ENCODE measurements at regions not wholly inside any gene's neighbourhood (a gene's known extent, or its start where the extent isn't known, plus 50 kb on each side); places are given as distances from the start of the nearest gene placed in this dataset.

DNA sequence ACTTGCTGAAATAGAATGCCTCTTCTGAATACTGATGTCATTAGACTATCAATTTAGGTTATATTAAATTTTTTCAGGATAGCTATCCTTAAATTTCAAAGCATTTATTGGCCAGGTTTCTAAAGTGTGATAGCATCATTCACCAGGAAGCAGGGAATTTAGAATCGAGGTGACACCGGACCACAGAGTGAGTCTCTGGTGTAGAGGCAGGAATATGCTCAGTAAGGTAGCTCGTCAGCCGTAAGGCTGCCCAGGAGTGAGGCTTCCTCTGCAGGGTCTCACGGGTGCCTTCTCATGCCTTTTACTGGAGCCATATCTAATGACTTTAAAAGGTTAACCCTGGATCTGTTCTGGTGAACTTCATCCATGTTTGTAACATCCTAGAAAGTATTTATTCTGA, 170.8 kb upstream of the KLF14 start:
- intact Hi-C loops (cut with DNase I) = loop anchor here in 1 of 2 donors (5.0 kb wide), 1 partner anchor 38 kb away; no protein-coding TSS in a partner anchor
- DNase-seq (no peak), ATAC-seq (no peak)

DNA sequence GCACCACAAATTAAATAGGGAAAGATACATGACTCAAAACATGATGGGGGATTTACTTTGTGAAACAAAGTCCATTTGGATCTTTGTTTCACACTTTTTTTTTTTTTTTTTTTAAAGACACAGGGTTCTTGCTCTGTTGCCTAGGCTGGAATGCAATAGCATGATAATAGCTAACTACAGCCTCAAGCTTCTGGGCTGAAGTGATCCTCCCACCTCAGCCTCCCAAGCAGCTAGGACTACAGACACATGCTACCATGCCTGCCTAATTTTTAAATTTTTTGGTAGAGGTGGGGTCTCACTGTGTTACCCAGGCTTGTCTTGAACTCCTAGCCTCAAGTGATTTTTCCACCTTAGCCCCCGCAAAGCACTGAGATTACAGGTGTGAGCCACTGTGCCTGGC, 172.6 kb upstream of the KLF14 start:
- DNase-seq = peak; percentile 3
- no peak for ATAC-seq
- intact Hi-C loops (cut with DNase I) = no loop called here

DNA sequence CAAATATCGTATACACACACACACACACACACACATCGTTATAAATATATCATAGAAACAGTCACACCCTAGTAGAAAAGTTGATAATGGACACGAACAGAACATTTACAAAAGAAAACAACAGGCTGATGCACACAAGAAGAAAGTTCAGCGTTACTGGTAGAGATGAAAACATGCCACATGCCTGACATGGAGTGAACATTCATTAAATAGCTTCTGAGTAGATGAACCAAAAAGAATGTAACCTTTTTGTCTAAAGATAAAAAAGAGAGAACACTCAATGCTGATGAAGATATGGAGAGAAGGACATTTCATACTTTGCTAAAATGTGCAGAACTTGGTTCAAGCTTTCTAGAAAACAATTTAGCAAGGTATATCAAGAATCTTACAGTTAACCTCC, 173.4 kb upstream of the KLF14 start:
- DNase-seq (no peak), ATAC-seq (no peak)
- intact Hi-C loops (cut with DNase I) = no loop called here

DNA sequence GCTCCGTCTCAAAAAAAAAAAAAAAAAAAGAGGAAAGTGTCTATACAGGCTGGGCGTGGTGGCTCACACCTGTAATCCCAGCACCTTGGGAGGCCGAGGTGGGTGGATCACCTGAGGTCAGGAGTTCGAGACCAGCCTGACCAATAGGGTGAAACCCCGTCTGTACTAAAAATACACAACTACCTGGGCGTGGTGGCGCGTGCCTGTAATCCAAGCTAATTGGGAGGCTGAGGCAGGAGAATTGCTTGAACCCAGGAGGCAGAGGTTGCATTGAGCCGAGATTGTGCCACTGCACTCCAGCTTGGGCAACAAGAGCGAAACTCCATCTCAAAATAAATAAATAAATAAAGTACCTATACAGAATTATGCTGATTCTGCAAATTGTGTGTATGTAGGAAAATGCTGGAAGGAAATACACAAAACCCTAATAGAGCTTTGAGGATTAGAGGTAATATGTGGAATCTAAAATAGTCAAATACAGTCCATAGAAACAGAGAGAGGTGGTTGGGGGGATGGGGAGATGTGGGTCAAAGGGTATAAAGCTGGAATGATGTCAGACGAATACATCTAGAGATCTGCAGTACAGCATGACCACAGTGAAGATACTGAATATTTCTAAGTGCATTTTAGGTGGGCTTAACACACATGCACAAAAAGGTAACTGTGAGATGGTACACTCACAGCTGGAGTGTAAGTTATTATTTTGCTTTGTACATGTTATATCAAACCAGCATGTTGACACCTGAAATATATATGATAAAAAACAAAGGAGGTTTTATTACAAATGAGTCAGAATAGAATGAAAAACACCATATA, 174.5 kb upstream of the KLF14 start:
- intact Hi-C loops (cut with DNase I) = no loop called here
- ATAC-seq (no peak), DNase-seq (no peak)

DNA sequence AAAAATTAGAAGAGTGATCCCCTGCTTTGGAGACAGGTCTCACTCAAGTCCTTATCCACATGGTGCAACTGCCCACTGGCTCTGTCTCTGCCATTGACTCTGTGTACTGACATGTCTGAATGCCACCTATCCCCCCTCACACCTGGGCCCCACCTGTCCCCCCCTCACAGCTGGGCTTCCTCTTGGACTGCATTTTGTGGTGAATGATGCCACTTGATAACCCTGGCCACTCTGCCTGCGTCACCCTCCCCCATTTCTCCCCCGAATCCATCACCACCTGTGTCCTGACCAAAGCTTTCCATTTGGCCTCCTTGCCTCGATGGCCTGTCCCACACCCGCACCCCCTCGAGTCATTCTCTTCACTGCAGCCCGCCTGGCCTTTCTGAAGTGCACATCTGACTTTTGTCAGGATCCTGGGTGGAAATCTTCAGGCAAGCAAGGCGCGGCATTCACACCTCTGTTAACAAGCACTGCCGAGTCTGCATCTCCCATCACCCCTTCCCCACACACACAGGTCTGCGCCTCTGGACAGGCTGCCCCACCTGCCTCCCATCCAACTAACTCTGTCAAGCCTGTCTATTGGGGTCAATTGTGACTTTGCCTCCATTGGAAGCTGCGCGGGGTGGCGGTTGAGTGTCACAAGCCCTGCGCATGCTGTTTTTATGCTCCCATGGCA, 175.3 kb upstream of the KLF14 start:
- ATAC-seq (no peak), DNase-seq (peak; percentile 23)
- intact Hi-C loops (cut with DNase I) = no loop called here

DNA sequence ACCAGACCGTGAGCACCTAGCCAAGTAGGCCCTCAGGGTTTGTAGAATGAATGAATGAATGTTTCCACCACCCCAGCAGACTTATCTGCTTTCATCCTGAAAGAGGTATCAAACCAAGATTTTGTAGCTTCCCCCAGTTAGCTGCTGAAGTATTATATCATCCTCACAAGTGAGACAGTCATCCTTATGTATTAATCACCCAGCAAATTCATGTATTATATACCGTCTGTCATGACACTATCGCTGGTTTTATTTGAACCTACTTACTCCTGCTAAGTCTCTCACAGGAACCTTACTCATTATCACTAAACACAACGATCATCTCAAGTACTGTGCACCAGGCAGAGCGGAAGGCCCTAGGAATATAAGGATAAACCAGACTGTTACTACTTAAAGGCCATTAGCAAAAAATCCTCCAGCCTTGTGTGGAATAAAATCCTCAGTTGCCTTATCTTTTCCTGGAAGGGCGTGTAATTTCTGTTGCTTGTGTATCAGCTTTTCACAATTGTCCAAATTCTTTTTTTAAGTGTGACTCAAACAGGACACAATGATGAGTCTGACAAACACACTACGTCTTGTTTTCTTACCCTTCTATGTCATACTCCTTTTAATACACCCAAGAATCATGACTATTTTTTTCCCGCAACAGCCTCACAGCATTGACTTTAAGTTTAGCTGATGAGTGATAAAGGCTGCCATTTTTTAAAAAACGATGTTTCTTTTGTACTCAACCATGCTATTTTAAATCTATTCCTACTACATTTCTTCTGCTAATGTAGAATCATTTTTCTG, 176.1 kb upstream of the KLF14 start:
- intact Hi-C loops (cut with DNase I) = no loop called here
- ATAC-seq = no peak

DNA sequence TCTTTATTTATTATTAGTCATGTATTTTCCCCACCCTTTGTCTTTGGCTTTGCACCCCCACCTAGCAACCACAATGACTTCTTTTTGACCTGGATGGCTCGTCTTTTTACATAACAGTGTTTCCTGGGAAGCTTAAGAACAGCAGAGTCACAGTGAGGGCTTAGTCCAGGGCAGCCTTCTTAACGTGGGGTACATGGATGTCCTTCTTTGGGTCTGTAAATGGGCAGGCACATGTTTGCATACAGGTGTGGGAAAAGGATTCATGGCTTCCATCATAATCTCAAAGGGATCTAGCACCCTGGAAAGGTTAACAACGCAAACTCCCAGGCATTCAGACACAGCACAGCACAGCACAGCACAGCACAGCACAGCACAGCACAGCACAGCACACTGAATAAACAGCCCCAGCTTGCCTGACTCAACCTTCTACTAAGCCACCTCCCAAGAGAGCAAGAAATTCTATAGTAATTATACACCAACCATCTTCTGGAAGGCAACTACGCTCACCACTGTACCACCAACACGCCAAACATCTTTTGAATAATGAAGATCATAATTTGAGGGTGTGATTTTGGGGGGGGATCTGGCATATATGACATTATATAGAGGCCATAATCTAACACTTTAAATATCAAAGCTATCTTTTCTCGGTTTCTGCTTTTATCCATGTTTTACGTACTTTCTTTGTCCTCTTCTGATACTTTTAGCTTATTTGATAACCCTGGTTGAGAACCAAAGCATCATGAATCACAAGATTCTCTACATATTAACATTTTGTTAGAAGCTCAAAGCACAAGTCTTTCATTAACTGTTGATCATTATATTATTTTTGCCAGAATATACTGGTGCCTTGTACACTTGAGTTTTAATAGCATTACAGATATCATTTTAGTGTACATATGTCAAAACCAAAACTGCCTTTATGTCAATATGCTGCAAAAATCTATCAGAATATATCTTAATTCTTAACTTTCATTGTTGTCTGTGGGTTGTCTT, 177.2 kb upstream of the KLF14 start:
- ATAC-seq (peak in 1 of 2 donors; percentile 18), DNase-seq (no peak)
- intact Hi-C loops (cut with DNase I) = no loop called here

More for the DNA sequence above, 176.1 kb upstream of the KLF14 start:
- no peak for DNase-seq

DNA sequence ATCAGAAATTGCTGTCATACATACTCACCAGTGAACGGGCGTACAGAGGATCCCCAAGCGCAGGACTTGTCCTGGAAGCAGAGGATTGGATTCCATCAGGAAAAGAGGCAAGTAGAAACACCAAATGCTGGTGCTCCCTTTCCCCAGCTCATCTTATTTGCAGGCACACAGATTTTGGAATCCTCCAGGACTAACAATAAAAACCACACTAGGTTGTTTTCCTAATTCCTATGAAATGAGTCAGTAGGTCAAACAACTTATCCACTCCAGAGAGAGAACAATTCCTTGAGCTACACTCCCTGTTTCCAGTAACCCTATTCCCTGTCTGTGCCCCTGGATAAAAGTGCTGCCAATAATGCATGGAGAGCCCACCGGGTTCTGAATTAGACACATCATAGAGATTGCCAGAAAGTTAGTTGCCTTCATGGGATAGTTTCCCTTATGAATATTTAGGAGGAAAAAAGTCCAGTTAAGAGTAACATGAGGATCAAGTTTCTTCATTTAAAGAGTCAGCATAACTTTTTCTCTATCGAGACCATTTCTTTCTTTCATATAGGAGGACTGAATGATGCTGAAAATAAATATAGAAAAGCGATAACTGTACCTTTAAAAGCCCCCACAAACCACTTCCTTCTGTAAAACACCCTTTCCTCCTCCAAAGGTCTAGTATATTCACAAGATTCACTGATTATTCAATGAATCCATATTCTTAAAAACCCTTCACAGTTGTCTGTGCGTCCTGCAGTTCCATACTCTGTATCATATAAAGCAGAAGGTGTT, 178.3 kb upstream of the KLF14 start:
- no peak for DNase-seq
- intact Hi-C loops (cut with DNase I) = no loop called here
- peak in 1 of 2 donors; percentile 53 for ATAC-seq

DNA sequence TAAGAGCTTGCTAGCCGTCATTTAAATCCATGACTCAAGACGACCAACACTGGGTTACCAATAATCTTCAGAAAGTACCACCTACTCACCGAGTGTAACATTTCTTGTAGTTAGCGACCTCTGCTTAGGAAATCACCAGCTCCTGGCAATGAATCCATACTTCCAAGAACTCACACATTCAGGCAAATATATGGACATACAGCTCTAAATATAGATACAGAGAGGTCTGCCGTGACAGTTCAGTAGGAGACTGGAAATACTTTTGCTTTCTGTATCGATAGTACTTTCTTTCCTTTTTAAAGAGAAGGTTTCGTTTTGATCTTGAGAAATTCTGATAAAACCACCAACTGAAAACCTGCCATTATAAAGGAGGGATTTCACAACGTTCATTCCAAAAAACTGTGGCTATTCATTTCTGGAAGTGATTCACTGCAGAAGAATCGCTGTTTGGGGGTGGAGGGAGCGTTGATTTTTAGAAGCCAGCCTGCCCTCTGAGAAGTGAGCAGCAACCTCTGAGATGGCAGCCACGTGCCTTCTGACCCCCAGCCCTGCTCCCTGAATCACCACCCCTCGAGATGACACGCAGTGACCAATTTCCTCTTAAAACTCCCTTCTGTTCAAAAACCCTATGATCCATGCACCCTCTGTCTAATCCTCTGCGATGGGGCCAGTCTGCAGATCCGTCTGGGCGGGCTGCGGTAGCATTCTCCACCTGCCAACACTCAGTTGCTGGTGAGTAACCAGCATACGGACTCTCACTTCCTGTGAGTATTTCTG, 179.0 kb upstream of the KLF14 start:
- intact Hi-C loops (cut with DNase I) = no loop called here
- ATAC-seq (peak; percentile 74 to 90), DNase-seq (peak; percentile 79)

DNA sequence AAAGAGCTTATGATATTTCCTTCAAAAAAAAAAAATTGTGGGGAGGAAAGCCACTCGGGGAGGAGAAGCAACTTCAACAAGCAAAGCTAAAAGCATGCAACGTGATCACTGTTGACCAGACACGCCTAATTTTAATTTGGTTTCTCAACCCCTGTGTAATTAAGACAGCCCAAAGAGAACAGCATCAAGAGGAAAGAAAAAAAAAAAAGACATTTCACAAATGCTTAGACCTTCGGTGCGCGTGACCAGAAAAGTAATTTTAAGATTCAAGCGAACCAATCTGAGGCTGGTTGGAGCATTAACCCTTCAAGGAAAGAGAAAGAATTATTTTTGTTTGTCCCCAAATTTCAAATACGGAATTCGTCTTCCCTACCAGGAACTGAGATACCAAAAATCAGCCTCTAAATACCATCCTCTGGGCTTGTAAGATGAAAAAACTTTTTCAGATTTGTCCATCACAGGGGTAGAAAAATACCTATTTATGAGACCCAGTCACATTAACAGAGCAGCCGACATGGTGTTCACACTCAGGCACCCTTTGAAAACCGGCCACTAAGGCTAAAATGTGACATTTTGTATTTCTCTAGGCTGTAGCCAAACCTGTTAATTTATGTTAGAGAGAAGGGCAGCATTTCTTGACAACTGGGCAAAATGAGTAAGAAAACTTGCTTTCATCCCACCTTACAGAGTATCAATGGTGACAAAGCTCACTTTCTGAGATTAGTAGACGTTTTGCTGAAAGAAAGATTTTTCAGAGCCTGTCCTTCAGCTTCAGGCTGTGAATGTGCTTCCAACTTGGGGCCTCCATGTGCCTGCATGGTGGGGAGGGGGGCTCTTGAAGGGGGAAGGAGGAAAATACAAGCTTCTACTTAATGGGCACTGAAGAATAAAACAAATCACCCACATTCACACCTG, 179.9 kb upstream of the KLF14 start:
- ATAC-seq = no peak
- intact Hi-C loops (cut with DNase I) = no loop called here
- no peak for DNase-seq

DNA sequence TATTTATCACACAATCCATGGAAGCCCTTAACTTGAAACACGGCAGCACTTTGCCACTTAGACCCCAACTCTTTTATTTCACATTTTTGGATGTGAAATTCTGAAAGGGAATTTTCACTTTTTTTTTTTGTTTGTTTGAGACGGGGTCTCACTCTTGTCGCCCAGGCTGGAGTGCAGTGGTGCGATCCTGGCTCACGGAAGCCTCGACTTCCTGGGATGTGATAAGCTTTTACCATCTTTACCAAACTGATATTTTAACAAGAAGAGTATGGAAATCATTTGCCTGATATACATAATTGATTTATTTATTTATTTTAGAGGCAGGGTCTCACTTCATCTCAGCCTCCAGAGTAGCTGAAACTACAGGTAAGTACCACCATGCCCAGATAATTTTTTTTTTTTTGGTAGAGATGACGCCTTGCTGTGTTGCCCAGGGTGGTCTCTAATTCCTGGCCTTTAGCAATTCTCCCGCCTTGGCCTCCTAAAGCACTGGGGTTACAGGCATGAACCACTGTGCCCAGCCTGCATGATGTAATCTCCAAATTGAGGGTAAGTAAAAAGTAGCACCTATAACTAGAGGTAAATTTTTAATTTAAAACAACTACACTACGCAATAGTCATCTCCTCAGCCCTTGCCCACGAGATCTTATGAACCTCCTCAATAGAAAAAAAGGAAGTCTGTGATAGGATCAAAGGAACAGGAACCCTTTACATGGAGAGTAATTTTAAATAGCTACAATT, 180.7 kb upstream of the KLF14 start:
- DNase-seq = no peak
- intact Hi-C loops (cut with DNase I) = no loop called here
- no peak for ATAC-seq

DNA sequence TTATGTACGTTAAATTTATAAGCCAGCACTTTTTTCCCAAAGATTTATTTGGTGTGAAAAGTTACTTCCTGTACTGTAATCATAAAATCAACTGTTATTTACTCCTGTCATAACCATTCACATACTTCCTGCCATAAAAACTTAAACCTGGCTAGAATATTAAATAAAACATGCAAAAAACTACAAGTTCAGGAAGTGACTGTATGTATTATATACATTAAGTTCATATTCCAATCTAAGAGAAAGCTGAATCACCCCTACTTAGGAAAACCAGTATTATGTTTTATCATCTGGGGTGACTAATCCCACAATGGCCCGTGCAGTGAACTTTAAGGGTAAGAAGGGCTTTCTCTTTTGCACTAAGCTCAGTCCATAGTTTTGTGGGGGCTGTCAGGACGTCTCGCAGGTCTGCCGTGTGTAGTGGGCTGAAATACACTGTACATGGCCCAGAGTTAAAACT, 183.7 kb upstream of the KLF14 start:
- intact Hi-C loops (cut with DNase I) = no loop called here
- DNase-seq (no peak), ATAC-seq (no peak)

DNA sequence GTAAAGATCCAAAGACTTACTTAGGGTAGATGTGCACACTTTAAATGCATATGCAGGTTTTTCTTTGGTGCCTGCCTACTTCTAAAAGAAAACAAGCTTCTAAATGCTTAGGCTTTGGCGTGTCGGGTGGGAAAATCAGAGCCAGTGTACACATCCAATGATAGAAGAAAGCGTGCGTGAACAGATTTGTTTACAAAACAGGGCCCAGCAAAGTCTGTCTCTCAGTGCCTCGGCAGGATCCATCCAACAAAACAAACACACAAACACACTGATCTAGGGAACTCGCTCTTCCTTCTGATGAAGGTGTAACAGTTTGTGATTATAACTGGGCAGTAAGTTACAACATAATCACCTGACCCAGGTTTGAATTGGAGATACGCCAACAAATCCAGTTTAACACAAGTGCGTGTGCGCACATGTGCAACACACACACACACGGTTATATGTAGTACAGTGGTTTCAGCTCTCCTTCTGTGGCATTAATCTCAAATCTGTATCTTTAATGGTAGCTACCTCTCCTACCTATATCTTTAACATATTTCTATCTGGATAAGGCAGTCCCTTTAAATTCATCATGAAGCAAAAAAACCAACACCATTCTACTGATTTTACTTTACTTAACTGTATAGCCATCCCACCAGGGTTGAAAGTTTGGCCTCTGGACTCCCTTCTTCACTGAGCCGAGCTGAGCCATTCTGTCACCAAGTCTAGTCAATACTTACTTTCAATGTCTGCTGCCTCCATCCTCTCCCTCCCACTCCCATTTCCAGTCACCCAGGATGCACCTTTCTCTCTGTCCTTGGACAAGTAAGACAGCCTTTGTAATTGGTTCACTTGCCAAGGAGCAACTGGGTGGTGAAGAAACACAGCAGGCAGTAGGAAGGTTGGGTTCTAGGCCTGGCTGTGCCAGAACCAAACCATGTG, 184.4 kb upstream of the KLF14 start:
- intact Hi-C loops (cut with DNase I) = no loop called here
- ATAC-seq (no peak), DNase-seq (no peak)

DNA sequence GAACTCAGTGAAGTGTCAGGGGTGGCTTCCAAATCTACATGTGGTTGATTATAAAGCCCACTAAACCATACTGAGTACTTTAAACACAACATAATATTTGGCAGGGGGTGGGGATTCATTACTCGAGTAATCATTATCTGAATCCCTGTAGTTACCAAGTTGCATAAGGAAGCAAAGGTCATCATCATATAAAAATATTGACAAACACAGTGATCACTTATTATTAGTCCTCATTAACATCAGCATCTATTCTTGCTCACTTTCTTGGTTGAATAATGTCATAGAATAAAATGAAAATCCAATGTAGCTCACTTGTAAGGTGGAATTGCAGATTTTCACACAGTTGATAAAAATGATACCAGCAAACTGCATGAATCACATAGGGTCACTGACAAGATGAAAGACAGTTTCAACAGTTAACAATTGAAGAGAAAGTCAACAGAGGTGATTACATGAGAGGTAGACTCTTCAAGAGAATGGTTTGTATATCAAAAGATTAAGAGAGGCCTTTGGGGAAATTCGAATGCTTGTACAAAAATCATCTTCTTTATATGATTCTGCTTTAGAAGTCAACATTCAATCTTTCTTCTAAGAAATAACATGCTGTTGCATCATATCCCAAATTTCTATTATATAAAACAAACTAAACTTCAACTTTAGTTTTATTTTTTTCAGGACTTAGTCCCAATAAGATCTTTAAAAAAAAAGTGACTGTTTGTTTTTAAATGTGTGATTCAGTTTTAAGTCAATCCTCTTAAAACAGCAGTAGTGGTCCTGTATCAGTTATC, 185.5 kb upstream of the KLF14 start:
- ATAC-seq (no peak), DNase-seq (no peak)
- intact Hi-C loops (cut with DNase I) = no loop called here
